ENCODE measurements at regions not wholly inside any gene's neighbourhood (a gene's known extent, or its start where the extent isn't known, plus 50 kb on each side); places are given as distances from the start of the nearest gene placed in this dataset.

DNA sequence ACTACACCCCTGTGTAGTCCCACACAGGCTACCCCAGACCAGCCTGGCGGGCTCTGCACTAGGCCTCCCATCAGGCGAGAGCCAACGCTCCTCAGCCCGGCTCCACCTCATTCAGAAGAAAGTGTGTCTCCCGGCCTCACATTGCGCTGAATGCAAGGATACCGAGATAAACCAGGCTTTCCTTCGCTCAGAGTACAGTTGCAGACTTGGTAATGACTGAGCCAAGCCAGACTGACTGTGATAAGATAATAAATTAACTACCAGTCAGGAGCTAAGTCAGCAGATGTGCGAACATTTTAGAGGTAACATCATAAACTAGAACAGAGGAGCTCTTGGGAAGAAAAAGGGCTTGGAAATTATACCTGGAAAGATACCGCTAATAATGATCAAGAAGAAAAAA lies 397.6 kb downstream of the TRIML1 start:
- TF ChIP-seq, protein P1, sequence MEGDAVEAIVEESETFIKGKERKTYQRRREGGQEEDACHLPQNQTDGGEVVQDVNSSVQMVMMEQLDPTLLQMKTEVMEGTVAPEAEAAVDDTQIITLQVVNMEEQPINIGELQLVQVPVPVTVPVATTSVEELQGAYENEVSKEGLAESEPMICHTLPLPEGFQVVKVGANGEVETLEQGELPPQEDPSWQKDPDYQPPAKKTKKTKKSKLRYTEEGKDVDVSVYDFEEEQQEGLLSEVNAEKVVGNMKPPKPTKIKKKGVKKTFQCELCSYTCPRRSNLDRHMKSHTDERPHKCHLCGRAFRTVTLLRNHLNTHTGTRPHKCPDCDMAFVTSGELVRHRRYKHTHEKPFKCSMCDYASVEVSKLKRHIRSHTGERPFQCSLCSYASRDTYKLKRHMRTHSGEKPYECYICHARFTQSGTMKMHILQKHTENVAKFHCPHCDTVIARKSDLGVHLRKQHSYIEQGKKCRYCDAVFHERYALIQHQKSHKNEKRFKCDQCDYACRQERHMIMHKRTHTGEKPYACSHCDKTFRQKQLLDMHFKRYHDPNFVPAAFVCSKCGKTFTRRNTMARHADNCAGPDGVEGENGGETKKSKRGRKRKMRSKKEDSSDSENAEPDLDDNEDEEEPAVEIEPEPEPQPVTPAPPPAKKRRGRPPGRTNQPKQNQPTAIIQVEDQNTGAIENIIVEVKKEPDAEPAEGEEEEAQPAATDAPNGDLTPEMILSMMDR (conservative IDR thresholded peaks at IDR 0.05 in 1 of 2, IDR thresholded peaks at IDR 0.05 in 1 of 2; ENCODE audit: low read depth in 1 of 2, low read length in 2 of 2) = no peak
- no peak for TF ChIP-seq EZH2 (IDR thresholded peaks at IDR 0.05; ENCODE audit: low read length, missing control alignments)

All from fibroblast of lung (primary cell).